GM13977 (cell line): ENCODE measurements at regions not wholly inside any gene's neighbourhood (a gene's known extent, or its start where the extent isn't known, plus 50 kb on each side); places are given as distances from the start of the nearest gene placed in this dataset.

Experiments
- DNase-seq: peaks from one replicate; pipeline ENCODE4 v3.0.0; 2012; ENCODE audit warnings: low spot score
- in situ Hi-C: fragments of 300-500 bp; cut with MboI; formaldehyde crosslinking; loops from one replicate; pipeline ENCODE4 v1.12.0; 2022; ENCODE audit warnings: low sequenced_read_pairs, low pct_unique_long_range_greater_than_20kb, mixed read lengths, inconsistent platforms; ENCODE audit not compliant: unreplicated experiment
- TF ChIP-seq, protein P1 (sequence below): IDR thresholded peaks from 2 replicates; pipeline ENCODE4 v1.5.1; 2012; ENCODE audit warnings: mild to moderate bottlenecking, control low read depth; ENCODE audit not compliant: insufficient read depth; ENCODE audit errors: extremely low read depth, missing control alignments

DNA sequence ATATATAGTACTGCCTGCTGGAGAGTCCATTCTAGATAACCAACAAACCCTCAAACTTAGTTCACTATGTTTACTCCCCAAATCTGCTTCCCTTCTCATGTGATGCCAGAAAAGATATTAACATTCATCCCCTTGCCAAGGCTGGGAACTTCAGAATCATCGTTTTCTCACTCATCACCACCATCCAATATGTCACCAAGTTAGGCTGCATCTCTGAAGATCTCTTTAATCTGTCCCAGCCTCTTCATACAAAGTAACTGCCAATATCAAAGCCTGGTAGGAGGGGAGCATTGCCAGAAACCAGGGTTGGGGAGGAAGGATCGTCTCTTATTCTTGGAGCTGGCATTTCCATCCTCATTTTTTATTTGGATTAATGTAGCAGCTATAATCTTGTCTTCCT, 71.6 kb downstream of the XCL2 start:
- TF ChIP-seq, protein P1, sequence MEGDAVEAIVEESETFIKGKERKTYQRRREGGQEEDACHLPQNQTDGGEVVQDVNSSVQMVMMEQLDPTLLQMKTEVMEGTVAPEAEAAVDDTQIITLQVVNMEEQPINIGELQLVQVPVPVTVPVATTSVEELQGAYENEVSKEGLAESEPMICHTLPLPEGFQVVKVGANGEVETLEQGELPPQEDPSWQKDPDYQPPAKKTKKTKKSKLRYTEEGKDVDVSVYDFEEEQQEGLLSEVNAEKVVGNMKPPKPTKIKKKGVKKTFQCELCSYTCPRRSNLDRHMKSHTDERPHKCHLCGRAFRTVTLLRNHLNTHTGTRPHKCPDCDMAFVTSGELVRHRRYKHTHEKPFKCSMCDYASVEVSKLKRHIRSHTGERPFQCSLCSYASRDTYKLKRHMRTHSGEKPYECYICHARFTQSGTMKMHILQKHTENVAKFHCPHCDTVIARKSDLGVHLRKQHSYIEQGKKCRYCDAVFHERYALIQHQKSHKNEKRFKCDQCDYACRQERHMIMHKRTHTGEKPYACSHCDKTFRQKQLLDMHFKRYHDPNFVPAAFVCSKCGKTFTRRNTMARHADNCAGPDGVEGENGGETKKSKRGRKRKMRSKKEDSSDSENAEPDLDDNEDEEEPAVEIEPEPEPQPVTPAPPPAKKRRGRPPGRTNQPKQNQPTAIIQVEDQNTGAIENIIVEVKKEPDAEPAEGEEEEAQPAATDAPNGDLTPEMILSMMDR, result no peak
- in situ Hi-C loops, result no loop called here
- DNase-seq, result no peak

DNA sequence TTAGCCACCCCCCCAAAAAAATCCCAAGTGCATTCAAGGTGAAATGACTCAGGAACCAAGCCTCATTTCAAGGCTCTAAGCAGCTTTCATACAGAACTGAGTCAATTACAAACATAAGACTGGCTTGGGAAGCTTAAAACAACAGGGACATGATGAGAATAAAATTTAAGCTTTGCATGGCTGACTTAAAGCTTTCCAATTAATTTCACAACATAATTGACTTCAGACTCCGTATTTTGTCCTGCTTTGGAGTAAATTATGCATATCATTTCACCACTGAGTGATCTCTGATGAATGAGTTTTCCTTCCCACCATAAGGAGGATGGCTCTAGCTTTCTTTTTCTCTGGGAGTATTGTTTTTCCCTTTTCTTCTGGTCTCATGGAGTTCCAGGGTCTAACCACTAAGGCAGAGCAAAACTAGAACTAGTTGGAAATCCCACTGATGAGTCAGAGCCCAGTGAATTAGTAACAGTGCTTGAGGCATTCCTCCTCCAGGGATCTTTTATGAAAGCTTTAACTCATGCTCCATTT, 72.8 kb downstream of the XCL2 start:
- TF ChIP-seq, protein P1, result no peak
- no peak for DNase-seq
- in situ Hi-C loops, result no loop called here

DNA sequence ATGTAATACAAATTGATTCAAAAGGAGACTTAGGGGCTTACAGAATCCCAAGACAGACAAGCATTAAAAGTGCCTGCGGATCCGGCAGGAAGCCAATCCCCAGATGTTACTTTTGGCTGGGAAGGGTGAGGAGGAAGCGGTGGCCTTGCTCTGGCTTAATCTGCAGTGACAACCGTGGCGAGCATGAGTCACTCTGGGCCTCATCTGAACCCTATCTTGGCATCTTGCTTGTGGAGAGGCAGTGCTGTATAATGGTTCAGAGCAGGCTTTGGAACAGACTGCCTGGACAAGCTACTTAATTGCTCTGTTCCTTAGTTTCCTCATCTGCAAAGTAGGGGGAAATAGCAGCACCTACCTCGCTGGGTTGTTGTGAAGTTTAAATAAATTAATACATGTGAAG, 74.1 kb downstream of the XCL2 start:
- DNase-seq, result no peak
- TF ChIP-seq, protein P1, result no peak

DNA sequence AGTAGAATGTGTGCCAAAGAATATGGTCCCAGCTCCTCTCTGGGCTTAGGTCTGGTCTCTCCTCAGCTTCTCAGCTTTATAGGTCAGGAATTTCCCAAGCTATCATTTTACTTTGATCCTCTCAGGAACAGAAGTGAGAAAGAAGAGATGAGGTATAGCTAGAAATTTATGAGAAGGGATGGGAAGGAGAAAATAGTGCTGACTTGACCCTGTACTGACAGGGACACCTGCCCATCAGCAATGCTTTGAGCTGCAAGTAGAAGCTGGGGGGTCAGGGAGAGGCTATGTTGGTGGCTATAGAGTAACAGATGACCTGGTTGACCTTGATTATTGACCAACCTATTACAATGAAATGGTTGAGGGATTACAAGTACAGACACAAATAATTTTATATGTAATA, 75.0 kb downstream of the XCL2 start:
- TF ChIP-seq, protein P1, result no peak
- DNase-seq, result no peak

More for the DNA sequence above, 74.1 kb downstream of the XCL2 start:
- in situ Hi-C loops, result no loop called here

DNA sequence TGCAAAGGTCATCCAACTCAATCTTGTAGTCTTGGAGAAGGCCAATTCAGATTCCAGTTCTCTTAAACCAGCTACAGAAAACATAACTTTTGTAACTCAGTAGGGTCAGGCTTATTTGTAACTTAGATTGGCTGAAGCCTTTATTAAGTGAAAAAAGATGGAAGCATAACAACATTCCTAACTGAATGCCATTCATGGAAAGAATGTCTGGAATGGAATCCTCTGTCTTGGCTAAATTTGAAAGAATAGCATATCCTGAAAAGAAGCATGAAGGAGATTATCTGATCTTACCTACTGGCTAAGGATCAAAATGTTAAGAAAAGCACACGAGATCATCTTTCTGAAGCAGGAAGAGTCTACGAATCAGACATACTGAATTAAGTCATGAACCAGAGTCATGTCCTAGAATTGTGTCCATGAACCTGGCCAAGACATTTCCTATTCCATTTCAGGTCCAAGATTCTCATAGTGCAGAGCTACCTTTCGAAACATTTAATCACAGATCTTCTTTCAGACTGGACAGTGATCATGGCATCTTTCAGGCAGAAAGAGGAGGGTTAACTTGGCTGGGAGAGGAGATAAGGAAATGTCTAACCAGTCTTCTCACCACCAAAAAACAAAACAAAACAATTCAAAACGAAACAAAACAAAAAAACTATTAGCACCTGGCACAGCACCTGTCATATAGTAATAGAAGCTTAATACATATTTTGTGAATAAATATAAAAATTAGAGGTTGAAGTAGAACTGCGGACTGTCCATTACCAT, 75.6 kb downstream of the XCL2 start:
- TF ChIP-seq, protein P1, result no peak
- in situ Hi-C loops, result no loop called here
- DNase-seq, result no peak

More for the DNA sequence above, 75.0 kb downstream of the XCL2 start:
- in situ Hi-C loops, result no loop called here

DNA sequence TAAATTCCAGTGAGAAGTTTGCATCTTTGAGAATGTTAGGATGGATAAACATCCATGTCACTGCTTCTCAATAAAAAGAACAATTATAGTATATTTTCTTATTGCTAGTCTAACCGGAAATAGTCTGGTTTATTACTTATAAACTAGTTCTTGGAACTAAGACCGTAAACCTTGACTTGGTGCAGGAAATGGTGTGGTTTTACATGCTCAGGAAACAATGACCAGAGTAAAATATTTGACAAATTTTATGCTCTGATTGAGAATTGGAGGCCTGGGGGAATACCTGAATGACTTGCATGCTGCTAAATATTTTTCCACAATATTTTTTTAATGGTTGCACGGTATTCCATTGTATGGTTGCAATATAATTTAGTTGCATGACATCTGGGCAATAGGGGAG, 76.3 kb downstream of the XCL2 start:
- in situ Hi-C loops, result no loop called here
- TF ChIP-seq, protein P1, result no peak
- no peak for DNase-seq
